ENCODE measurements at regions not wholly inside any gene's neighbourhood (a gene's known extent, or its start where the extent isn't known, plus 50 kb on each side); places are given as distances from the start of the nearest gene placed in this dataset.
"Not testable (repeated sequence)": the region's sequence is repeated elsewhere in the genome, so short reads cannot be mapped to it uniquely, and the experiment has no call there.

GRCh38 chr2:240243049-240243448, 102.6 kb upstream of the OTOS start:
- H3K4me1 ChIP-seq (ENCODE audit: control insufficient read depth, insufficient read depth, low read length, poor library complexity, severe bottlenecking); H3K4me3 ChIP-seq (ENCODE audit: extremely low read depth, insufficient read depth, low read length, poor library complexity, severe bottlenecking); H3K9me3 ChIP-seq (ENCODE audit: control insufficient read depth, low read length); H3K27ac ChIP-seq (ENCODE audit: low read depth, low read length, severe bottlenecking); H3K36me3 ChIP-seq (ENCODE audit: control insufficient read depth, insufficient read depth, low read length): not testable (repeated sequence)
- 87 to 94% methylated on average over 9 to 10 of the region's 12 CpGs for WGBS, 2 experiments (ENCODE audit: insufficient coverage in 2 of 2)

- Histone ChIP-seq H3K36me3 (ENCODE audit: control insufficient read depth, insufficient read depth, low read length) (no peaks in the 10 kb centered on the region), H3K4me3 (ENCODE audit: extremely low read depth, insufficient read depth, low read length, poor library complexity, severe bottlenecking) (no peak overlapping the region), H3K9me3 (ENCODE audit: control insufficient read depth, low read length) (no peaks in the 10 kb centered on the region), H3K4me1 (ENCODE audit: control insufficient read depth, insufficient read depth, low read length, poor library complexity, severe bottlenecking) (no peaks in the 10 kb centered on the region), H3K27ac (ENCODE audit: low read depth, low read length, severe bottlenecking) (no peak overlapping the region)
- WGBS, 2 experiments (ENCODE audit: insufficient coverage in 2 of 2) = 92 to 93% methylated on average over 9 to 10 of the region's 15 CpGs
These were observed 104.1 kb upstream of the OTOS start for GRCh38 chr2:240244543-240244942.

DNA sequence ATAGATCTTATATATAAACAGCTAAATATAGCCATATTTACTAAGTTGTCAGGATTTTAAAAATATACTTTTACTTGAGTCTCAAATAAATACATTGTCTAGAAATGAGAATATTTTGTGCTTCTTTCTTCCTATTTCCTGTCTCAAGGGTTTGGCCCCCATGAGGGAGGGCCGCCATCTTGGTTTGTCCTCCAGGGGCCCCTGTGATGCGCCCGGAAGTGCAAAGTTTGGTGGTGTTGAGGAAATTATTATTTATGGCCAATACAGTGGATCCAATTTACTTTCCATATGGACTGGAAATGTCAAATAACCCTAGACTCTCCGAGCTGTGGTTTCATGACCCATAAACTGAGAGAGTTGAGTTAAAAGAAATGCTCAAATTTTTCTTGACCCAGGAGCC, 104.7 kb upstream of the OTOS start:
- WGBS, 2 experiments (ENCODE audit: insufficient coverage in 2 of 2) = 100% methylated on average over 1 of the region's 4 CpGs; no CpG with 5 or more reads in 1 of the 2 experiments
- H3K36me3 ChIP-seq (ENCODE audit: control insufficient read depth, insufficient read depth, low read length) = no peaks in the 10 kb centered on the region
- no peak overlapping the region for H3K4me3 ChIP-seq (ENCODE audit: extremely low read depth, insufficient read depth, low read length, poor library complexity, severe bottlenecking)
- H3K4me1 ChIP-seq (ENCODE audit: control insufficient read depth, insufficient read depth, low read length, poor library complexity, severe bottlenecking) = no peaks in the 10 kb centered on the region
- H3K9me3 ChIP-seq (ENCODE audit: control insufficient read depth, low read length) = no peaks in the 10 kb centered on the region
- no peak overlapping the region for H3K27ac ChIP-seq (ENCODE audit: low read depth, low read length, severe bottlenecking)

- WGBS, 2 experiments (ENCODE audit: insufficient coverage in 2 of 2) = 90 to 92% methylated on average over 23 of the region's 23 CpGs
- Histone ChIP-seq H3K4me1 (ENCODE audit: control insufficient read depth, insufficient read depth, low read length, poor library complexity, severe bottlenecking) (peaks cover 1% of the 10 kb centered on the region), H3K4me3 (ENCODE audit: extremely low read depth, insufficient read depth, low read length, poor library complexity, severe bottlenecking) (no peak overlapping the region), H3K27ac (ENCODE audit: low read depth, low read length, severe bottlenecking) (no peak overlapping the region), H3K36me3 (ENCODE audit: control insufficient read depth, insufficient read depth, low read length) (no peaks in the 10 kb centered on the region), H3K9me3 (ENCODE audit: control insufficient read depth, low read length) (no peaks in the 10 kb centered on the region)
These were observed 105.2 kb upstream of the OTOS start for GRCh38 chr2:240245706-240246105.

DNA sequence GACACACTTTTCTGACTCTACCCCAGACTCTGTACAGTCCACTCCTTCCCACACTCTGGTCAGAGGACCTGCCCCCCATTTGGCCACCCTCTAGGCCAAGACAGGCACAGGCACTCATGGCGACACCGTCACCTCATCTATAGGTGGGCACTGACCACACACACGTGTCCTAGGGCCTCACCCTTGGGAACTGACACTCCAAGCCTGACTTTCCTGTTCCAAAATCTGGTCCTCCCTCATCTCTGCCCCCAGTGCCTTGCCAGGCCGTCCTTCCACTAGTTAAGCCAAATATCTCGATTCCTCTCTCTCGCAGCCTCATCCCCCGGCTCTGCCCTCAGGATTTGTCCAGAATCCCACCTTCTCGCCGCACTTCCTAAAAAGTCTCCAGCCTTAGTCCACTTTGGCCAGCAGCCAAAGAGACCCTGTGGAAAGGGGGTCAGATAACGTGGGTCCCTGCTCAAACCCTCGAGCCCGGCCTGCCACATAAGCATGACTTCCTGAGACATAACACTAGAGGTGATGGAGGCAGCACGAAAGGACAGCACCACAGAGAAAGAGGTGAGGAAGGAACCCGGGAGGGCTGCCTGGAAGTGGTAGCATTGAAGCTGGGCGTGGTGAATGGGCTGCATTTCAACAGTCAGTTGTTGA, 105.8 kb upstream of the OTOS start:
- WGBS, 2 experiments (ENCODE audit: insufficient coverage in 2 of 2) = 92 to 93% methylated on average over 13 to 14 of the region's 15 CpGs
- Histone ChIP-seq H3K36me3 (ENCODE audit: control insufficient read depth, insufficient read depth, low read length) (no peaks in the 10 kb centered on the region), H3K27ac (ENCODE audit: low read depth, low read length, severe bottlenecking) (no peak overlapping the region), H3K4me1 (ENCODE audit: control insufficient read depth, insufficient read depth, low read length, poor library complexity, severe bottlenecking) (peaks cover 7% of the 10 kb centered on the region), H3K9me3 (ENCODE audit: control insufficient read depth, low read length) (no peaks in the 10 kb centered on the region), H3K4me3 (ENCODE audit: extremely low read depth, insufficient read depth, low read length, poor library complexity, severe bottlenecking) (no peak overlapping the region)

DNA sequence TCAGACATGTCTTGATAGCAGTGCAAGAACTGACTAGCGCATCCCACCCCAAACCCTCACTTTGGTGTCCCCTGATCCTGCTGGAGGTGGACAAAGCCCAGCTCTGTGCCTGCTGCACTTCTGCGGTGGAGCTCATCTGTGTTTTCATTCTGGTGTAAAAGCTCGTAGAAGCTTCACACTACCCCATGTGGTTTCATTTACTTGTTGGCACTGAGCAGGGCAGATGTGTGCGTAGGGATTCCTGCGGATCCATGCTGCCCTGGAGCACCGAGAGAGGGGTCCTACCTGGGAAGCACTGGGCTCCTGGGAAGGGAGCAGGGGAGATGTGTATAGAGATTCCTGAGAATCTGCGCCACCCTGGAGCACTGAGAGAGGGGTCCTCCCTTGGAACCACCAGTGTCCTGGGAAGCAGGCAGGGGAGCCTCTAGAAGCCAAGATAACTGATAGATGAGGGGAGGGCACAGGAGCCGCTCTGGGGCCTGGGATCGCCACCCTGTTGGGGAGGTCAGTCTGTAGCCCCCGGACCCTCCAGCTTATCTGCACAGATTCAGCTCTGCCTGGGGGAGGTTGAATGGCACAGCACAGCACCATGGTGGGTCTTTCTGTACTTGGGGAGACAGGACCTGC, 106.9 kb upstream of the OTOS start:
- Histone ChIP-seq H3K9me3 (ENCODE audit: control insufficient read depth, low read length) (no peaks in the 10 kb centered on the region), H3K27ac (ENCODE audit: low read depth, low read length, severe bottlenecking) (no peak overlapping the region), H3K36me3 (ENCODE audit: control insufficient read depth, insufficient read depth, low read length) (no peaks in the 10 kb centered on the region), H3K4me3 (ENCODE audit: extremely low read depth, insufficient read depth, low read length, poor library complexity, severe bottlenecking) (no peak overlapping the region), H3K4me1 (ENCODE audit: control insufficient read depth, insufficient read depth, low read length, poor library complexity, severe bottlenecking) (peaks cover 15% of the 10 kb centered on the region)
- WGBS, 2 experiments (ENCODE audit: insufficient coverage in 2 of 2) = 93 to 95% methylated on average over 9 to 10 of the region's 10 CpGs

DNA sequence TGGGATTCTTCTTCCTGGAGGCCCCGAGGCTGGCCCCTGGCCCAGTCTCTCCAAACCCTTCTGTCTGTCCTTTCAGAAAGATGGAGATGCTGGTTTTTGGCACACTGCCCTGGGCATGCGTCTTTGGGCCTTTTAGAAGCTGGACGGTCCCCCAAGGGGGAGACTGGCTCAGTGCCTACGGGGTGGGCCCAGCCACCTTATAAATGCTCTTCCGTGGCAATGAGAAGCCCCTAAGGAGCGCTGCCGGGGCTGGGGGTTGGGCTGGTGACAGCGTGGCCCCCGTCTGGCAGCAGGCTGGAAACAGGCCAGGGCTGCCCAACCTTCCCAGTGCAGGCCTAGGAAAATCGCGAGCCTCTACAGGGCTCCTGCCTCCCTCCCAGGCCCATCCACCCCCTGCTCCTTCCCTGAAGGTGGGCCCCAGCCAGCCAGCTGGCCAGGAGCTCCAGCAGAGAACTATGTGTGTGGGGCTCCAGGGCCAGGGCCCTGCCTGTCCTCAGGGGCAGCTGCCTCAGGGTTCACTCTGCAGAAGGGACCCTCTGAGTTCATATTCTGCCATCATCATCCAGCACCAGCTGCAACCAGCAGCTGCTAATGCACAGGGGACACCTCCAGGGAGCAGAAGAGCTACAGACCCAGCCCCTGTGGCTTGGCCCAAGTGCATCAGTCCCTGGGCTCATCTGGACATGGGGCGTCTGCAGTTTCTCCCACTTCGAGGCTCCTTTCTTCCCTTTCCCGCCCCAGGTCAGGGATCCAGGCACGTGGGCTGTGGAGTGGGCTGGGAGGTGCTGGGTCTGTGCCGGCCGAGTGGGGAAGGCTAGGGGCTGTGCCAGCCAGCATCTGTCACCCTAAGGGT, 107.6 kb upstream of the OTOS start:
- H3K4me3 ChIP-seq (ENCODE audit: extremely low read depth, insufficient read depth, low read length, poor library complexity, severe bottlenecking) = no peak overlapping the region
- peaks cover 15% of the 10 kb centered on the region for H3K4me1 ChIP-seq (ENCODE audit: control insufficient read depth, insufficient read depth, low read length, poor library complexity, severe bottlenecking)
- no peak overlapping the region for H3K27ac ChIP-seq (ENCODE audit: low read depth, low read length, severe bottlenecking)
- WGBS, 2 experiments (ENCODE audit: insufficient coverage in 2 of 2) = 83 to 85% methylated on average over 12 to 14 of the region's 17 CpGs
- no peaks in the 10 kb centered on the region for H3K36me3 ChIP-seq (ENCODE audit: control insufficient read depth, insufficient read depth, low read length)
- no peaks in the 10 kb centered on the region for H3K9me3 ChIP-seq (ENCODE audit: control insufficient read depth, low read length)

DNA sequence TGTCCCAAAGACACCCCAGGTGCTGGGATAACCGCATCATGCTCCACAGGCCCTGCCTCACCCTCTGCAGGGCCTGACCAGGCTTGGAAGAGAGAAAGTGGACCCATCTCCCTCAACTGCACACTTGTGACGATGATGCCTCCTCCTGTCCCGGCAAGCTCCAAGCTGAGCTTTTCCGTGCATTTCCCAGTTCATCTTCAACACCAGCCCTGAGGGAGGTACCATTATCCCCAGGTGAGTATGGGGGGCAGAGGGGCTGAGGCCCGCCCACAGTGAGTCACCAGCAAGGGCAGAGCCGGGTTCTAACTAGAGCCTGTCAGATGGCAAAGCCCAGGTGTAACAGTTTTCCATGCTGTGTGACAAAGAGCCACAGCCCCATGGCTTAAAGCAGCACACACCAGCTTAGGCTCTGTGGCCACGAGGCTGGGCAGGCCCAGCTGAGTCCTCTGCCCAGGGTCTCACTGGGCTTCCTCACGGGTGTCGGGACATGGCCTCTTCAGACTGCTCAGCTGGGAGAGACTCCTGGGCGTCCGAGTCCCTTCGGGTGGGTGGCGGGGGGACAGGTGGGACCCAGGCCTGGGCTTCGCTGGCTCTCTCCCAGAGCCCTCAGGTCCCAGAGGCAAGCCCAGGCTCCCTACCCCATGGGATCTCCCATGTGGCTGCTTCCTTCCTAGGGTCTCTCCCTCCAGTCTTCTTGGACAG, 108.4 kb upstream of the OTOS start:
- Histone ChIP-seq H3K27ac (ENCODE audit: low read depth, low read length, severe bottlenecking) (no peak overlapping the region), H3K36me3 (ENCODE audit: control insufficient read depth, insufficient read depth, low read length) (no peaks in the 10 kb centered on the region), H3K4me3 (ENCODE audit: extremely low read depth, insufficient read depth, low read length, poor library complexity, severe bottlenecking) (no peak overlapping the region), H3K4me1 (ENCODE audit: control insufficient read depth, insufficient read depth, low read length, poor library complexity, severe bottlenecking) (peaks cover 15% of the 10 kb centered on the region), H3K9me3 (ENCODE audit: control insufficient read depth, low read length) (no peaks in the 10 kb centered on the region)
- 86 to 87% methylated on average over 11 to 12 of the region's 14 CpGs for WGBS, 2 experiments (ENCODE audit: insufficient coverage in 2 of 2)

DNA sequence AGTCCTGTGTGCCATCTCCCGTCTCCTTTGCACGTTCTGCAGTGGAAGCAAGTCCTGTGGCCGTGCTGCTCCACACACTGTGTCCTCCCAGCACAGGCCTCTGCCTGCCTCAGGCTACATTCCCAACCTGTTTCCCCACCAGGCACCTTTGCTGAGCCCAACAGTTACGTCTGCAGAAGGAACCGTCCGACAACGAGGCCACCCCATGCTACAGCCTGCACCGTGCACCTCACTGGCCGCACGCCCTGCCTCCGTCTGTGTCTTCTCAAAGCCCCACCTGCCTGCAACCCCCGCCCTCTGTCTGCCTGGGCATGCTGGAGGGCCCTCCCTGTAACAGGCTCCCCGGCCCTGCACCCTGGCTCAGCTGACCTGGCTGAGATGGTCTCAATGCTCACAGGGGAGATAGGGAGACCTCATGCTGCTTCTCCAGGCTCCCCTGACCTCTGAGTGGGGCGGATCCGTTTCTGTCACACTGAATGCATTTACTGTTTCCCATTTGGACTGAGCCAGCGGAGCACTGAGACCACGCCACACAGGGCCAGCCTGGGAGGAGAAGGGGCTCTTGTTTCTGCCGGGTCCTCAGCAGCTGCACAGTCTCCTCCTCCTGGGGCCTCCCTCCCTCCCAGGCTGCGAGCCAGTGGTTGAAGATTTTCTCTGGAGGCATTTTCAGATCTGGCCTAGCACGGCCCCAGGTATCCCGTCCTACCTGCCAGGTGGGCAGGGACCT, 109.1 kb upstream of the OTOS start:
- Histone ChIP-seq H3K27ac (ENCODE audit: low read depth, low read length, severe bottlenecking) (no peak overlapping the region), H3K4me1 (ENCODE audit: control insufficient read depth, insufficient read depth, low read length, poor library complexity, severe bottlenecking) (peaks cover 15% of the 10 kb centered on the region), H3K4me3 (ENCODE audit: extremely low read depth, insufficient read depth, low read length, poor library complexity, severe bottlenecking) (no peak overlapping the region), H3K9me3 (ENCODE audit: control insufficient read depth, low read length) (no peaks in the 10 kb centered on the region), H3K36me3 (ENCODE audit: control insufficient read depth, insufficient read depth, low read length) (no peaks in the 10 kb centered on the region)
- 89 to 91% methylated on average over 10 to 21 of the region's 21 CpGs for WGBS, 2 experiments (ENCODE audit: insufficient coverage in 2 of 2)
